ENCODE measurements at regions not wholly inside any gene's neighbourhood (a gene's known extent, or its start where the extent isn't known, plus 50 kb on each side); places are given as distances from the start of the nearest gene placed in this dataset.

- Histone ChIP-seq H3K36me3 (replicated peaks) (no peaks in the 10 kb centered on the region), H3K27ac (no peak overlapping the region), H3K27me3 (replicated peaks) (no peaks in the 10 kb centered on the region), H3K4me3 (ENCODE audit: low read depth, low read length) (no peak overlapping the region)
- TF ChIP-seq CTCF (IDR thresholded peaks at IDR 0.05; ENCODE audit: low read depth, low read length, missing control alignments) = no peak
- no peak for DNase-seq
- in situ Hi-C loops (cut with HindIII; ENCODE audit: low pct_ligation_motif_present, low sequenced_read_pairs) = no loop called here
Measured at GRCh38 chr4:20589436-20589835, 110.8 kb upstream of the PACRGL start.

- no peak overlapping the region for H3K27ac ChIP-seq
- H3K4me3 ChIP-seq (ENCODE audit: low read depth, low read length) = no peak overlapping the region
- in situ Hi-C loops (cut with HindIII; ENCODE audit: low pct_ligation_motif_present, low sequenced_read_pairs) = no loop called here
Measured at GRCh38 chr4:20590849-20591248, 109.4 kb upstream of the PACRGL start.

GRCh38 chr4:20591571-20591970 lies 108.7 kb upstream of the PACRGL start:
- in situ Hi-C loops (cut with HindIII; ENCODE audit: low pct_ligation_motif_present, low sequenced_read_pairs) = no loop called here

More at GRCh38 chr4:20590849-20591248, 109.4 kb upstream of the PACRGL start:
- Histone ChIP-seq H3K36me3 (replicated peaks) (no peaks in the 10 kb centered on the region), H3K27me3 (replicated peaks) (no peaks in the 10 kb centered on the region)
- no peak for DNase-seq
- TF ChIP-seq CTCF (IDR thresholded peaks at IDR 0.05; ENCODE audit: low read depth, low read length, missing control alignments) = no peak

GRCh38 chr4:20592013-20592412 lies 108.2 kb upstream of the PACRGL start:
- no peaks in the 10 kb centered on the region for H3K36me3 ChIP-seq (replicated peaks)
- H3K4me3 ChIP-seq (ENCODE audit: low read depth, low read length) = no peak overlapping the region
- no peak for DNase-seq
- H3K27me3 ChIP-seq (replicated peaks) = no peaks in the 10 kb centered on the region
- no peak overlapping the region for H3K27ac ChIP-seq
- in situ Hi-C loops (cut with HindIII; ENCODE audit: low pct_ligation_motif_present, low sequenced_read_pairs) = no loop called here
- no peak for TF ChIP-seq CTCF (IDR thresholded peaks at IDR 0.05; ENCODE audit: low read depth, low read length, missing control alignments)

More at GRCh38 chr4:20591571-20591970, 108.7 kb upstream of the PACRGL start:
- no peak overlapping the region for H3K27ac ChIP-seq
- TF ChIP-seq CTCF (IDR thresholded peaks at IDR 0.05; ENCODE audit: low read depth, low read length, missing control alignments) = no peak
- no peak for DNase-seq
- no peak overlapping the region for H3K4me3 ChIP-seq (ENCODE audit: low read depth, low read length)
- no peaks in the 10 kb centered on the region for H3K36me3 ChIP-seq (replicated peaks)
- no peaks in the 10 kb centered on the region for H3K27me3 ChIP-seq (replicated peaks)

GRCh38 chr4:20592663-20593062 lies 107.6 kb upstream of the PACRGL start:
- no peak overlapping the region for H3K4me3 ChIP-seq (ENCODE audit: low read depth, low read length)
- no peak overlapping the region for H3K27ac ChIP-seq
- no peaks in the 10 kb centered on the region for H3K27me3 ChIP-seq (replicated peaks)
- in situ Hi-C loops (cut with HindIII; ENCODE audit: low pct_ligation_motif_present, low sequenced_read_pairs) = no loop called here
- no peak for DNase-seq
- H3K36me3 ChIP-seq (replicated peaks) = no peaks in the 10 kb centered on the region
- no peak for TF ChIP-seq CTCF (IDR thresholded peaks at IDR 0.05; ENCODE audit: low read depth, low read length, missing control alignments)

GRCh38 chr4:20598626-20599025 lies 101.6 kb upstream of the PACRGL start:
- no peak overlapping the region for H3K4me3 ChIP-seq (ENCODE audit: low read depth, low read length)
- DNase-seq = no peak
- TF ChIP-seq CTCF (IDR thresholded peaks at IDR 0.05; ENCODE audit: low read depth, low read length, missing control alignments) = no peak
- no peaks in the 10 kb centered on the region for H3K27me3 ChIP-seq (replicated peaks)
- in situ Hi-C loops (cut with HindIII; ENCODE audit: low pct_ligation_motif_present, low sequenced_read_pairs) = no loop called here
- H3K36me3 ChIP-seq (replicated peaks) = no peaks in the 10 kb centered on the region
- no peak overlapping the region for H3K27ac ChIP-seq

All from brain microvascular endothelial cell (primary cell).